Skeletal muscle tissue (tissue), 3 donors: ENCODE measurements at regions not wholly inside any gene's neighbourhood (a gene's known extent, or its start where the extent isn't known, plus 50 kb on each side); places are given as distances from the start of the nearest gene placed in this dataset.

Experiments
- H3K27ac ChIP-seq: one replicate; pipeline ENCODE4 v1.7.0; 2013; ENCODE audit warnings: mild to moderate bottlenecking, low read depth, low read length, inconsistent platforms
- H3K27me3 ChIP-seq, 3 donors: one replicate each; pipeline ENCODE4 v1.7.0; 2013; ENCODE audit warnings: low read length in 3 of 3; ENCODE audit not compliant: control insufficient read depth in 3 of 3, insufficient read depth in 3 of 3
- H3K36me3 ChIP-seq, 3 donors: one replicate each; pipeline ENCODE4 v1.7.0; 2013; ENCODE audit warnings: low read length in 3 of 3; ENCODE audit not compliant: control insufficient read depth in 3 of 3, insufficient read depth in 3 of 3
- H3K4me1 ChIP-seq, 3 donors: one replicate each; pipeline ENCODE4 v1.7.0; 2013; ENCODE audit warnings: low read length in 3 of 3, mild to moderate bottlenecking in 3 of 3; ENCODE audit not compliant: control insufficient read depth in 3 of 3, insufficient read depth in 3 of 3
- H3K4me3 ChIP-seq, 3 donors: one replicate each; pipeline ENCODE4 v1.7.0; 2013; ENCODE audit warnings: low read length in 3 of 3
- H3K9ac ChIP-seq, 3 donors: one replicate each; pipeline ENCODE4 v1.7.0; 2013; ENCODE audit warnings: low read length in 3 of 3, mild to moderate bottlenecking in 3 of 3, moderate library complexity in 2 of 3, low read depth in 1 of 3
- H3K9me3 ChIP-seq, 3 donors: one replicate each; pipeline ENCODE4 v1.7.0; 2013; ENCODE audit warnings: low read length in 3 of 3; ENCODE audit not compliant: control insufficient read depth in 3 of 3
- donor health status: Osteomylitis.

DNA sequence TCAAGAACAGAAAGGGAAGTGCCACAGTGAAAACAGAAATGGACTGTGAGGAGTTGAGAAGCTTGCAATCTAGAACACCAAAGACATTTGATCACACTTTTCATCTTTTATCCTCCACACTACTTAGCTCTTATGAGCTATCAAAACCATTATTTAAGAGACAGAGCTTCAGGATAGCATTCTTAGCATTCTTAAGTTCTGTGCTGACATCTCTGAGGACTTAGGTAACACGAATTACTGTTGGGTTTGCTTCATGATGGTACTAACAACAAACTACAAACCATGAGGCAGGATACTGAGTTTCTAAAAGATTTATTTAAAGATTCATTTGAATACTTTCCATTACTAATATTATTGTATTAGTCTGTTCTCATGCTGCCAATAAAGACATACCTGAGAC lies 1038.6 kb downstream of the TUSC7 start:
- no peak overlapping the region for H3K4me3 ChIP-seq
- no peaks in the 10 kb centered on the region for H3K27me3 ChIP-seq
- no peaks in the 10 kb centered on the region for H3K9me3 ChIP-seq
- H3K4me1 ChIP-seq, result no peaks in the 10 kb centered on the region
- no peaks in the 10 kb centered on the region for H3K36me3 ChIP-seq
- H3K9ac ChIP-seq, result no peak overlapping the region
- H3K27ac ChIP-seq, result no peak overlapping the region

DNA sequence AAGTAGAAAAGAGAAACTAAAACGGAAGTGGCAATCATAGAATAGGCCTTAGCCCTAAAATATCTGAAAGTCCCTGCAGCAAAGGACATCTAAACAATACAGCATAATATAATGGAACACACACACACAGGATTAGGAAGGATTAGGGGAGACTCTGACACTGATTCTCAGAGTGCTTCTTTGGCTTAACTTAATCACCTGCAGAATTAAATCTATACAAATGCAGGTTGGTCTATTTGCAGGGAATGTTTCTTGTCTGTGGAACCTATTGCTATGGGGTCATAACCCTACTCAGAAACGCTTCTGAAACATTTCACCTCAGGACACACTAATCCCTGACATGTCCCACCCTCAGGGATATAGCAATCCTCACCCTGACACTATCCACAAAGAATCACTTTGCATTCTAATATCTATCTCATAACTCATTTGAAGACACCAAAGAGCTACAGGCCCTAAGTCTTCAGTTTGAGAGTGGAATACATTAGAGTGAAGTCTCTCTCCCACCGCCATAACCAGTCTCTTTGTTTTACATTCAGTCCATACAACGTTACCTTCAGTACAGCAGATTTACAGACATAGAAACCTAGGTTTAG lies 1041.2 kb downstream of the TUSC7 start:
- no peaks in the 10 kb centered on the region for H3K9me3 ChIP-seq
- H3K36me3 ChIP-seq, result no peaks in the 10 kb centered on the region
- H3K9ac ChIP-seq, result no peak overlapping the region

DNA sequence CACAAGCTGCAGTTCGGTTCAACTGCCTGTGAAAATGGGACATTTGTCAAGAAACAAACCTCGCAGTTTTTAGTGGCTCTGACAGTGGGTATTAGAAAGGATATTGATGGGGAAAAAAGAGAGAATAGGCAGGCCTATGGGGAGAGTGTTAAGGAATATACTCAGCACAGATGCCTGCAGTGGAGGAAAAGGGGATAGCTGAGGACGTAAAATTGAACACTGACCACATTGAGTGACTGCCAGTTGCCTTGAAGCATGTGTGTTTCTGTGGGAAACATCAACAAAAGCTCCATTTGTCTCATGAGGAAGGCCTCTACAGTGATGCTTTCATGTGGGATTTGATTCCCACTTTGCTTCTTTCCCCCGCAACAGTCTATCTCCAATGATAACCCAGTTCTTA lies 1042.1 kb downstream of the TUSC7 start:
- no peaks in the 10 kb centered on the region for H3K9me3 ChIP-seq
- no peak overlapping the region for H3K4me3 ChIP-seq
- H3K36me3 ChIP-seq, result no peaks in the 10 kb centered on the region
- H3K27ac ChIP-seq, result no peak overlapping the region
- no peaks in the 10 kb centered on the region for H3K4me1 ChIP-seq
- no peaks in the 10 kb centered on the region for H3K27me3 ChIP-seq
- H3K9ac ChIP-seq, result no peak overlapping the region

More for the DNA sequence above, 1041.2 kb downstream of the TUSC7 start:
- Histone ChIP-seq H3K27me3 (no peaks in the 10 kb centered on the region), H3K27ac (no peak overlapping the region), H3K4me1 (no peaks in the 10 kb centered on the region), H3K4me3 (no peak overlapping the region)

DNA sequence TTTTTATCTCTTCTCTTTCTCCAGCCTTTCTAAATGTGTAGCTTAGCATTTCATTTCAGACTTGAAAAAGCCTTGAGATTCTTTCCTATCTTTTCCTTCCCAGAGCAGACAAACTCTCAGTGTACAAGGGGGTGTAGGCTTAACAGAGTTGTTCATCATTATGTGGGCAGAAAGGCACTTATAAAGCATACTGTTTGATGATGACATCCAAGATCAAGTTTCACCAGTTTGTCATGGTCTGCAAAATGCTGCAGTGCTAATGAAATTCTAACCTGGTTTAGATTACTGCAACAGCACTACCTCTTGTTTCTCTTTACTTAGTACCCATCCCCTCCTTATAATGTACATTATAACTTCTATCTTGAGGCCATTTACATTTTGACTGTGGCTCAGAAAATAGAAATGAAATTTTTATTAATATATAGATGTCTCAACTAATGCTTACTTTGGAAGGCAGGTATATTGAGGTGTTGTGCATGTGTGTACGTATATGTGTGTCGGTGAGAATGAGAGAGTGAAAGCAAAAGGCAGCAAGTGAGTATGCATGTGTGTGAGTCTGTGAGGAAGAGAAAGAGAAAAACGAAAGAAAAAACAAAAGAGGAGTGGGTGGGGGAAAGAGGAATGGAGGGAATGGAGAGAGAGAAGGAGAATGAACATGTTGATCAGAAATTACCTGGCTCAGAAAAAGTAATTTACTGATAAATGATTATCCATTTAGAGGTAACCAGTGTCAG lies 1043.6 kb downstream of the TUSC7 start:
- Histone ChIP-seq H3K27ac (no peak overlapping the region), H3K9me3 (no peaks in the 10 kb centered on the region), H3K36me3 (no peaks in the 10 kb centered on the region), H3K4me1 (no peaks in the 10 kb centered on the region), H3K27me3 (no peaks in the 10 kb centered on the region), H3K9ac (no peak overlapping the region), H3K4me3 (no peak overlapping the region)

DNA sequence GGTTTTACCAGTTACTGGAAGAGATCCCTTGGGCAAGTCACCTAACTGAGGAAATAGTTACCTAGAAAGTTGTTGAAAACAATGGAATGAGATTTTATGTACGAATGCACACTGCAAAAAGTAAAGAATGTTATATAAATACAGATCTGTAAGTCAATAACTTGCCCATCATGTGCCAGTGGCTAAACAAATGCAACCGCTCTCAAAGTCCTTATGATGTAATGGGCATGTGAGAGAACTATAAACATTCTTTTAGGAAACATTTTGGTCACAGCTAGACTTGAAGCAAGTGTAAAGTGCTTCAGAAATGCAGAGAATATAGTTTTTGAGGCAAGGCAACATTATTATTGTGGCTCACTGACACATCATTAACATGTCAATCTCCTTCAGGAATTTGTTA lies 1044.5 kb downstream of the TUSC7 start:
- peaks cover 0 to 2% (median 0%) of the 10 kb centered on the region in 3 donors for H3K27me3 ChIP-seq
- no peak overlapping the region for H3K27ac ChIP-seq
- no peak overlapping the region for H3K4me3 ChIP-seq
- H3K36me3 ChIP-seq, result no peaks in the 10 kb centered on the region
- no peak overlapping the region for H3K9ac ChIP-seq
- no peaks in the 10 kb centered on the region for H3K4me1 ChIP-seq
- no peaks in the 10 kb centered on the region for H3K9me3 ChIP-seq

DNA sequence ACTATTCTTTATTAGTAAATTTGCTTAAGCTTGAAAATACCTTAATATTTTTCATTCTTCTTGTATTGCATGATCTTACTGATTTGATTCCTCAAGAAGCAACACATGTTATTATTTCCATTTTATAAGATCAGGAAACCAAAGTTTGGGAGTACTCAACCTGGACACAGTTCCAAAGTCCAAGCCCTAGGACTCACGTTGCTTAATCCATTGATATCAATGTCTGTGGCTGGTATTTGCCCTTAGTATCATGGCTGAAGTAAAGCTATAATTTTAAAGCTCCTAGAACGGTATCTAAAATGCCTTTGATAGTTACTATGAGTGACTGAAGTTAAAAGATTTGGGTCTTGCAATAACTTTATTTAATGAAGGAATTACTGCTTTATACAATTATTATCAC lies 1045.3 kb downstream of the TUSC7 start:
- no peak overlapping the region for H3K9ac ChIP-seq
- no peak overlapping the region for H3K27ac ChIP-seq
- no peaks in the 10 kb centered on the region for H3K9me3 ChIP-seq
- no peaks in the 10 kb centered on the region for H3K4me1 ChIP-seq
- peaks cover 0 to 3% (median 0%) of the 10 kb centered on the region in 3 donors for H3K27me3 ChIP-seq
- H3K4me3 ChIP-seq, result no peak overlapping the region
- H3K36me3 ChIP-seq, result no peaks in the 10 kb centered on the region

DNA sequence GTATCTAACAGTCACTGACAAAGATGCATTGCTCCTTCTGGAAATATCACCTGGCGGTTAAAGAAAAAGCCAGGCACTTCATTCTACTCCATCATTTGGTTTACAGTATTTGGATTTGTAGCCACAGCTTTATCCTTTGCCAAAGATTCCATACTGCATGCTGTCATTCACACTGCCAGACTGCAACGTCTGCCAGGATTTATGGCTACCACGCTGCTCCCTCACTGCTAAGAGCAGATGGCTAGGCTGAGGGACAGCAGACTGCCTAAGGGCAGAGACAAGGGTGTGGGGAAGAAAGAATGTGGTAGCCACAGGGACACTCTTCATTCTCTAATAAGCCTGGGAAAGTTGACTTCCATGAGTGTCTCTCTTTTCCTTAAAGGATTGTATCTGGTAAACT lies 1047.0 kb downstream of the TUSC7 start:
- Histone ChIP-seq H3K9ac (no peak overlapping the region), H3K9me3 (no peaks in the 10 kb centered on the region), H3K4me1 (no peaks in the 10 kb centered on the region), H3K27ac (no peak overlapping the region), H3K4me3 (no peak overlapping the region), H3K27me3 (peaks cover 0 to 3% (median 0%) of the 10 kb centered on the region in 3 donors), H3K36me3 (no peaks in the 10 kb centered on the region)

DNA sequence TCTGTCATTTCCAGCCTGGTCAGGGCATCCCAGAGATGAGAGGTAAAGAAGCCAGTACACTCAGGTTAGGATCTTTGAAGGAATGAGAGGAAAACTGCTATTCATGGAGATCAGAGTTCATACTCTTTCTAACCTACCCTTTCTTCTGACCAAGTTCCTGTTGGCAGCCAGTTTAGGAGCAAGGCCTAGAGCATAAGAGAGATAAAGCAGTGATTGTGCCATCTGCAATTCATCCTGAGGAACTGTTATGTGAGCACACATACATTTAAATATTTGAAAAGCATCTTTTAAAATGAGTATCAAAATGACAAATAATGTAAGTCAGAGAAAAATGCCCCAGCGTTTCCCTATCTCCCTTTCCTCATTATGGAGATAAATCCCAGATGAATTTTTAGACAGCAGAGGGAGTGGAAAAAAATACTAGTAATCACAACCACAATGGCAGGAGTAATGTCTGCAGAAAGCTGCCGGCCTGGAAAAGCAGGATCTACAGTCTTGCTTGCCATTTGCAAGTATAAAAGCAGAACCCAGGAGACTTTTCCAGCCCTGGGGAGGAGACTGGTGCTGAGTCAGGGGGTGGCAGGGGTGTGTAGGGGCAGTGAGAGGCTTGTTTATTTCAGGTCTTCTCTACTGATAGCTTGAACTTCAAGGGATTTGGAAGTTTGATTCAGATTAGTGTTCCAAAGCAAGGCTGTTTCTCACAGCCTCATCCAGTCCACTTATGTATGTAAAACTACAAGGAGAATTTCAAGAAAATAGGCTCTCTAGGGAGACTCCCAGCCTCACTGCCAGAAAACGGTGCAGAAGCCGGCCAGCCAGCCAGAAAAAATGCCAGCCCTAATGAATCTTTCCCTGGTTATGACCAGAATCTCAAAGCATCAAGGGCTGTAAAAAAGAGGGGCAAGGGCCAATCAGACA lies 1052.4 kb downstream of the TUSC7 start:
- H3K27ac ChIP-seq, result no peak overlapping the region
- H3K9ac ChIP-seq, result no peak overlapping the region
- no peaks in the 10 kb centered on the region for H3K9me3 ChIP-seq
- no peaks in the 10 kb centered on the region for H3K36me3 ChIP-seq
- H3K27me3 ChIP-seq, result peaks cover 0 to 3% (median 0%) of the 10 kb centered on the region in 3 donors
- H3K4me1 ChIP-seq, result no peaks in the 10 kb centered on the region
- no peak overlapping the region for H3K4me3 ChIP-seq

DNA sequence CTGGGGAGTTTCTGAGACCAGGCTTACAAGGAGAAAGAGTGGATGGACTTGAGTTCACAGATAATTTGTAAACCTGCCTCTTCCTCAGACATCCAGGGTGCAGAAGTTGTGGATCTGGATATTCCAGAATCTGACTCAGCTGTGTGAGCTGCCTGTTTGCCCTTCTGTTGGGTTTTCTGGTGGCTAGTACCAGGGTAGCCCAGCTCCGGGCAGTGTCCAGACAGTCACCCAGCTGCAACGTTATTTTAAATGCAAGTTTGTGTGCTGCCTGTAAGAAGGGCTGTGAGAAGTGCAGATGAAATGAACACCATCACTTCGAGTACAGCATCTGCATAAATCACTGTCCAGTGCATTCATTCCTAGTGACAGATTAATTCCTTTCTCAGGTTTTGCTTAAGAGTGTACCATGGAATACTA lies 1053.0 kb downstream of the TUSC7 start:
- no peaks in the 10 kb centered on the region for H3K4me1 ChIP-seq
- no peak overlapping the region for H3K9ac ChIP-seq
- H3K36me3 ChIP-seq, result no peaks in the 10 kb centered on the region
- H3K4me3 ChIP-seq, result no peak overlapping the region
- no peak overlapping the region for H3K27ac ChIP-seq
- no peaks in the 10 kb centered on the region for H3K9me3 ChIP-seq
- peaks cover 0 to 3% (median 0%) of the 10 kb centered on the region in 3 donors for H3K27me3 ChIP-seq

DNA sequence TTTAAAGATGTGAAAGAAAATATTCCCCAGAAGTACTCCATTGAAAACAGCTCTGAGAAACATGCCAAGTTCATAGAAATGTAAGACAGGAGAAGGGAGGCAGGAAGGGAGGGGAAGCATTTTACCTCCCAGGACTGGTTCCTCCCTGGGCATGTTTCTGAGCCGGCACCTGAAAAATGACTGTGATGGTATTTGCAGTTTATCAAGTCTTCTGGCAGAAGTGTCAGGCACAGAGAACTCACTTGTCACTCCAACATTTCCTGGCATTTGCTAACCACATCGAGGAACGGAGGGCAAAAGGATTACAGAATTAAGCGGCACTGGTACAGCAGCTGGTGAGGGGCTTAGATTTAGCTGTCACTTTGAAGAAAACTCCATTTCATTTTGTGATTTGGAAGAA lies 1054.0 kb downstream of the TUSC7 start:
- no peaks in the 10 kb centered on the region for H3K4me1 ChIP-seq
- H3K36me3 ChIP-seq, result no peaks in the 10 kb centered on the region
- no peaks in the 10 kb centered on the region for H3K9me3 ChIP-seq
- H3K9ac ChIP-seq, result no peak overlapping the region
- no peak overlapping the region for H3K27ac ChIP-seq
- H3K4me3 ChIP-seq, result no peak overlapping the region
- H3K27me3 ChIP-seq, result peaks cover 0 to 3% (median 0%) of the 10 kb centered on the region in 3 donors
